Mesenchymal stem cell (in vitro differentiated cells and primary cell): ENCODE measurements at regions not wholly inside any gene's neighbourhood (a gene's known extent, or its start where the extent isn't known, plus 50 kb on each side); places are given as distances from the start of the nearest gene placed in this dataset.

Experiments
- DNase-seq: peaks from one replicate; pipeline ENCODE4 v3.0.0-alpha.2; 2013
- H2AFZ ChIP-seq: one replicate; pipeline ENCODE4 v1.6.1; 2013; ENCODE audit warnings: low read depth, mild to moderate bottlenecking, control low read depth, inconsistent platforms, low read length, moderate library complexity
- H2AK5ac ChIP-seq: 2 replicates; pipeline ENCODE4 v1.6.1; 2013; ENCODE audit warnings: low read length, moderate library complexity, mild to moderate bottlenecking, inconsistent platforms; ENCODE audit not compliant: severe bottlenecking
- H2BK120ac ChIP-seq: one replicate; pipeline ENCODE4 v1.6.1; 2013; ENCODE audit warnings: low read depth, mild to moderate bottlenecking, inconsistent platforms, low read length, moderate library complexity
- H2BK12ac ChIP-seq, 2 experiments: one replicate each; pipeline ENCODE4 v1.6.1; 2013; ENCODE audit warnings: inconsistent platforms in 2 of 2, low read length in 2 of 2, mild to moderate bottlenecking in 2 of 2, moderate library complexity in 2 of 2, control low read depth in 1 of 2
- H2BK15ac ChIP-seq: one replicate; pipeline ENCODE4 v1.6.1; 2013; ENCODE audit warnings: mild to moderate bottlenecking, low read depth, inconsistent platforms; ENCODE audit not compliant: poor library complexity, severe bottlenecking
- H2BK5ac ChIP-seq: 2 replicates; pipeline ENCODE4 v1.6.1; 2013; ENCODE audit warnings: low read depth, mild to moderate bottlenecking, low read length, control low read depth, inconsistent platforms; ENCODE audit not compliant: poor library complexity, severe bottlenecking
- H3K14ac ChIP-seq, 2 experiments: one replicate each; pipeline ENCODE4 v1.6.1; 2013; ENCODE audit warnings: inconsistent platforms in 2 of 2, low read length in 2 of 2, control low read depth in 1 of 2, mild to moderate bottlenecking in 1 of 2, moderate library complexity in 1 of 2
- H3K18ac ChIP-seq, 2 experiments: one replicate each; pipeline ENCODE4 v1.6.1; 2013; ENCODE audit warnings: inconsistent platforms in 2 of 2, low read length in 2 of 2, control low read depth in 1 of 2, low read depth in 1 of 2, mild to moderate bottlenecking in 1 of 2
- H3K23ac ChIP-seq, 2 experiments: one replicate each; pipeline ENCODE4 v1.6.1; 2013; ENCODE audit warnings: inconsistent platforms in 2 of 2, low read length in 2 of 2, mild to moderate bottlenecking in 2 of 2, moderate library complexity in 2 of 2, control low read depth in 1 of 2
- H3K27ac ChIP-seq: 2 replicates; pipeline ENCODE4 v1.5.1; 2013; ENCODE audit warnings: mild to moderate bottlenecking, moderate library complexity, low read length, control low read depth, inconsistent platforms; ENCODE audit not compliant: poor library complexity, severe bottlenecking
- H3K27me3 ChIP-seq, 2 experiments: 2 replicates each; pipeline versions ENCODE4 v1.6.1 to v1.7.0; 2013; ENCODE audit warnings: low read length in 2 of 2, mild to moderate bottlenecking in 2 of 2, moderate library complexity in 2 of 2, control low read depth in 1 of 2, inconsistent platforms in 1 of 2; ENCODE audit not compliant: control insufficient read depth in 1 of 2, insufficient read depth in 1 of 2
- H3K36me3 ChIP-seq, 2 experiments: 2 replicates each; pipeline versions ENCODE4 v1.6.1 to v1.7.0; 2013; ENCODE audit warnings: low read length in 2 of 2, control low read depth in 1 of 2, inconsistent platforms in 1 of 2, low read depth in 1 of 2, mild to moderate bottlenecking in 1 of 2; ENCODE audit not compliant: insufficient read depth in 2 of 2, control insufficient read depth in 1 of 2
- H3K4ac ChIP-seq, 2 experiments: one replicate each; pipeline ENCODE4 v1.6.1; 2013; ENCODE audit warnings: inconsistent platforms in 2 of 2, low read length in 2 of 2, mild to moderate bottlenecking in 2 of 2, moderate library complexity in 2 of 2, control low read depth in 1 of 2, low read depth in 1 of 2
- H3K4me1 ChIP-seq: 2 replicates; pipeline ENCODE4 v1.6.1; 2013; ENCODE audit warnings: low read depth, low read length, control low read depth; ENCODE audit not compliant: control insufficient read depth, insufficient read depth
- H3K4me2 ChIP-seq: 2 replicates; pipeline ENCODE4 v1.6.1; 2013; ENCODE audit warnings: low read length, mild to moderate bottlenecking, inconsistent platforms; ENCODE audit not compliant: poor library complexity, severe bottlenecking
- H3K4me3 ChIP-seq, 2 experiments: 2 replicates each; pipeline versions ENCODE4 v1.5.1 to v1.7.0; 2013; ENCODE audit warnings: low read length in 2 of 2, mild to moderate bottlenecking in 2 of 2, control low read depth in 1 of 2, low read depth in 1 of 2; ENCODE audit not compliant: insufficient read depth in 1 of 2
- H3K79me1 ChIP-seq: replicated peaks from 2 replicates; pipeline ENCODE4 v1.6.1; 2013; ENCODE audit warnings: mild to moderate bottlenecking, control low read depth, low read length, inconsistent platforms; ENCODE audit not compliant: poor library complexity, severe bottlenecking
- H3K9ac ChIP-seq: 2 replicates; pipeline ENCODE4 v1.7.0; 2013; ENCODE audit warnings: mild to moderate bottlenecking, low read length, moderate library complexity
- H3K9me3 ChIP-seq: 2 replicates; pipeline ENCODE4 v1.7.0; 2013; ENCODE audit warnings: mild to moderate bottlenecking, low read length; ENCODE audit not compliant: control insufficient read depth
- H4K8ac ChIP-seq: one replicate; pipeline ENCODE4 v1.6.1; 2013; ENCODE audit warnings: inconsistent platforms, mild to moderate bottlenecking, low read length, moderate library complexity
- H4K91ac ChIP-seq: one replicate; pipeline ENCODE4 v1.6.1; 2013; ENCODE audit warnings: mild to moderate bottlenecking, low read length, inconsistent platforms
- WGBS: methylation state at CpG from one replicate; pipeline ENCODE4 v1.1.7; 2013; ENCODE audit warnings: mixed read lengths; 5-methylcytosine and 5-hydroxymethylcytosine counted together

DNA sequence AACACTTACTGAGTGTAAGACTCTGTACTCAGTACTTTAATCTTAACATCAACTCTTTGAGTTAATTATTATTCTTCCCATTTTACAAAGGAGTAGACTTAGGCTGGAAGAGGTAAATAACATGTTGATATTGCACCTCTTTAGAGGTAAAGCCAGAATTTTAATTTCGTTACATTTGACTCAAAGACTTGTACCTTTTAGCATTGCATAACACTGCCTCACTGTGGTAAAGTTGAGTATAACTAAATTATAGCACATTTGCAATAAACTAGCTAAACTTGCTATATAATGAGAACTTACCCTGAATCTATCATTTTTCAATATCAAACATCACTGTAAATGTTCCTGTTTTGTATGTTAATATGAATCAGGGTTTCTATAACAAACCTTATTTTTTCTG is 218.5 kb downstream of the PRR32 start:
- Histone ChIP-seq H2BK12ac (no peak overlapping the region), H3K4me1 (no peaks in the 10 kb centered on the region), H2AK5ac (no peak overlapping the region), H3K27ac (no peak overlapping the region), H3K27me3 (no peaks in the 10 kb centered on the region), H3K4me2 (no peak overlapping the region), H3K9ac (no peak overlapping the region), H3K18ac (no peak overlapping the region), H2BK15ac (no peak overlapping the region), H3K4ac (no peak overlapping the region), H4K8ac (no peak overlapping the region), H2AFZ (no peak overlapping the region), H3K36me3 (no peaks in the 10 kb centered on the region), H2BK5ac (no peak overlapping the region), H3K23ac (no peak overlapping the region), H3K14ac (no peak overlapping the region), H3K79me1 (no peaks in the 10 kb centered on the region), H2BK120ac (no peak overlapping the region), H3K9me3 (no peaks in the 10 kb centered on the region), H3K4me3 (no peak overlapping the region), H4K91ac (no peak overlapping the region)
- DNase-seq = no peak
- no CpG with 5 or more reads among the region's 1 CpG for WGBS

DNA sequence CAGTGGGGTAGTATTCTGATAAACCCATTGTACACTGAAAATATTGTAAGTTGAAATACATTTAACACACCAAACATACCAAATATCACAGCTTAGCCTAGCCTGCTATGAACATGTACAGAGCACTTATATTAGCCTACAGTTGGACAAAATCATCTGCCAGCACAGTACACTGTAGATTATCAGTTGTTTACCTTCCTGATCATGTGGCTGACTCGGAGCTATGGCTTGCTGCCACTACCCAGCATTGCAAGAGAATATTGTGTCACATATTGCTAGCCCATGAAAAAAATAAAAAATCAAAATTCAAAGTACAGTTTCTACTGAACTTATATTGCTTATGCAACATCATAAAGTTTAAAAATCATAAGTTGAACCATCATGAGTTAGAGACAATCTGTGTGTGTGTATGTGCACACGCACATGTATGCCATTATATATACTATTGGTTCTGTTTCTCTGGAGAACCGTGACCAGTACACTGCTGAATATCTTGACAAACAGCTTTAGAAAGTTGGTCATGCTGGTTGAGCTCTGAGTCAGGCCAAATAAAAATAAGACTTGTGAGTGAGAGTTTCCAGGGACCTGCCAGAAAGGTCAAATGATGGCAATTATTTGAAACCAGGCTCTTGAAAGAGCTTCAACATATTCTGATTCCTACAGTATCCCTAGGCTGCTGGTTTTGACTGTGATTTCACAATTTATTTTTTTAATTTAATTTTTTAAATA is 238.5 kb downstream of the PRR32 start:
- 58% methylated on average over 2 of the region's 3 CpGs for WGBS
- Histone ChIP-seq H3K18ac (no peak overlapping the region), H3K27me3 (no peaks in the 10 kb centered on the region), H3K79me1 (no peaks in the 10 kb centered on the region), H3K4me1 (no peaks in the 10 kb centered on the region), H2BK15ac (no peak overlapping the region), H2BK12ac (no peak overlapping the region), H3K9ac (no peak overlapping the region), H3K9me3 (no peaks in the 10 kb centered on the region), H4K8ac (no peak overlapping the region), H3K36me3 (no peaks in the 10 kb centered on the region), H2BK120ac (no peak overlapping the region), H3K23ac (no peak overlapping the region), H4K91ac (no peak overlapping the region), H3K4me3 (no peak overlapping the region), H3K4me2 (no peak overlapping the region), H2BK5ac (no peak overlapping the region), H2AK5ac (no peak overlapping the region), H2AFZ (no peak overlapping the region), H3K14ac (no peak overlapping the region), H3K27ac (no peak overlapping the region), H3K4ac (no peak overlapping the region)
- DNase-seq = no peak

DNA sequence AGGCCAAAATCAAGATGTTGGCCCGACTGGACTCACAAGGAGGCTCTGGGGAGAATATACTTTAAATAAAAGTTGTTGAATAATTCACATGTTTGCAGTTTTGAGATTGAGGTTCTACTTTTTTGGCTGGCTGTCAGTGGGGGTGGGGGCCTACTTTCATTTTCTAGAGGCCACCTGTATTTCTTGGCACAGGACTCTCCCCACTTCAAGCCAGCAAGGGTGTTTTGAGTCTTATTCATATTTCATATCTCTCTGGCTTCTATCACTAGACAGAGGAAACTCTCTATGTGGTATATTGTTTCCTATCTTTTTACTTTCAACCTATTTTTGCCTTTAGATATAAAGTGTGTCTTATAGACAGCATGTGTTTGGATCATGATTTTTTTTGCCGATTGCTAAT is 266.4 kb downstream of the PRR32 start:
- no peak for DNase-seq
- WGBS = 86% methylated on average over 1 of the region's 2 CpGs
- Histone ChIP-seq H3K4me3 (no peak overlapping the region), H3K23ac (no peak overlapping the region), H2BK15ac (no peak overlapping the region), H3K79me1 (no peaks in the 10 kb centered on the region), H4K8ac (no peak overlapping the region), H3K9ac (no peak overlapping the region), H3K36me3 (no peaks in the 10 kb centered on the region), H3K18ac (no peak overlapping the region), H2AFZ (no peak overlapping the region), H2BK5ac (no peak overlapping the region), H3K27ac (no peak overlapping the region), H2BK12ac (no peak overlapping the region), H2AK5ac (no peak overlapping the region), H4K91ac (no peak overlapping the region), H3K9me3 (no peaks in the 10 kb centered on the region), H3K27me3 (no peaks in the 10 kb centered on the region), H3K14ac (no peak overlapping the region), H2BK120ac (no peak overlapping the region), H3K4me1 (no peaks in the 10 kb centered on the region), H3K4ac (no peak overlapping the region), H3K4me2 (no peak overlapping the region)

DNA sequence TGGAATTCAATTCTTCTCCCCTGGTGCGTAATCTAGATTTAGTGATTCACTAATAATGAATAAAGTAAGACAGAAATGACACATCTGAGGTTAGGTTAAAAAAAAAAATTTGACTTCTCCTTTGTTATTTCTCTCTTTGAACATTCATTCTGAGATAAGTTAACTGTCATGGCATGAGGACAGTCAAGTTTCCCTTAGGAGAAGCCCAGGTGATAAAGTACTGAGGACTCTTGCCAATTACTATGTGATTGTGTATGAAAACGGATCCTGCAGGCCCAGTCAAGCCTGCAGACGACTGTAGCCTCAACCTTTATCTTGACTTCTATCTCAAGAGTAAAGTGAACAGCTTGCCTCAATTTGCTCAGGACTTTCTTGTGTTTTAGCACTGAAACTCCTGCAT is 293.2 kb downstream of the PRR32 start:
- 15% methylated on average over 2 of the region's 3 CpGs for WGBS

More for the DNA sequence above, 293.2 kb downstream of the PRR32 start:
- Histone ChIP-seq H3K23ac (no peak overlapping the region), H4K91ac (no peak overlapping the region), H2BK12ac (no peak overlapping the region), H3K4ac (no peak overlapping the region), H3K9ac (no peak overlapping the region), H3K4me1 (no peaks in the 10 kb centered on the region), H2AK5ac (no peak overlapping the region), H3K4me3 (no peak overlapping the region), H3K36me3 (no peaks in the 10 kb centered on the region), H3K79me1 (no peaks in the 10 kb centered on the region), H4K8ac (no peak overlapping the region), H2AFZ (no peak overlapping the region), H3K14ac (no peak overlapping the region), H2BK15ac (no peak overlapping the region), H3K27me3 (no peaks in the 10 kb centered on the region), H2BK120ac (no peak overlapping the region), H3K27ac (no peak overlapping the region), H2BK5ac (no peak overlapping the region), H3K4me2 (no peak overlapping the region), H3K9me3 (peaks cover 18% of the 10 kb centered on the region), H3K18ac (no peak overlapping the region)
- no peak for DNase-seq
